Hepatocyte (in vitro differentiated cells): ENCODE measurements at regions not wholly inside any gene's neighbourhood (a gene's known extent, or its start where the extent isn't known, plus 50 kb on each side); places are given as distances from the start of the nearest gene placed in this dataset.

Experiments used
- DNase-seq: peaks from one replicate; pipeline ENCODE4 v3.0.0-alpha.2; 2016; ENCODE audit warnings: low spot score
- H2AFZ ChIP-seq: fragments of 200-600 bp; sonication (generic); 2 replicates; pipeline ENCODE4 v1.6.0; 2016; ENCODE audit warnings: antibody characterized with exemption, mild to moderate bottlenecking
- H3K27ac ChIP-seq: fragments of 200-600 bp; sonication (generic); 2 replicates; pipeline ENCODE4 v1.5.1; 2016; ENCODE audit warnings: mild to moderate bottlenecking
- H3K27me3 ChIP-seq: fragments of 200-600 bp; sonication (generic); 2 replicates; pipeline ENCODE4 v1.6.1; 2016
- H3K36me3 ChIP-seq: fragments of 200-600 bp; sonication (generic); replicated peaks from 2 replicates; pipeline ENCODE4 v1.5.1; 2016; ENCODE audit warnings: low read depth; ENCODE audit not compliant: insufficient read depth
- H3K4me1 ChIP-seq: fragments of 200-600 bp; sonication (generic); 2 replicates; pipeline ENCODE4 v1.5.1; 2016; ENCODE audit warnings: mild to moderate bottlenecking, moderate library complexity; ENCODE audit not compliant: insufficient read depth
- H3K4me2 ChIP-seq: fragments of 200-600 bp; sonication (generic); 2 replicates; pipeline ENCODE4 v1.6.0; 2016
- H3K4me3 ChIP-seq: fragments of 200-600 bp; sonication (generic); 2 replicates; pipeline ENCODE4 v1.5.1; 2016; ENCODE audit warnings: mild to moderate bottlenecking
- H3K79me2 ChIP-seq: fragments of 200-600 bp; sonication (generic); 2 replicates; pipeline ENCODE4 v1.6.0; 2017; ENCODE audit warnings: mild to moderate bottlenecking
- H3K9me2 ChIP-seq: fragments of 200-600 bp; sonication (generic); replicated peaks from 2 replicates; pipeline ENCODE4 v1.6.0; 2017; ENCODE audit warnings: mild to moderate bottlenecking; ENCODE audit not compliant: insufficient read depth
- H3K9me3 ChIP-seq: fragments of 200-600 bp; sonication (generic); 2 replicates; pipeline ENCODE4 v1.5.1; 2016; ENCODE audit warnings: low read depth, mild to moderate bottlenecking
- H4K20me1 ChIP-seq: fragments of 200-600 bp; sonication (generic); 2 replicates; pipeline ENCODE4 v1.6.0; 2016; ENCODE audit warnings: mild to moderate bottlenecking; ENCODE audit not compliant: insufficient read depth, poor library complexity, severe bottlenecking
- EZH2 ChIP-seq: fragments of 200-600 bp; sonication (generic); IDR thresholded peaks from 2 replicates; pipeline ENCODE4 v1.6.1; 2016; ENCODE audit warnings: antibody characterized with exemption, mild to moderate bottlenecking, borderline replicate concordance
- EZH2phosphoT487 ChIP-seq: fragments of 200-600 bp; sonication (generic); IDR thresholded peaks from one replicate; pipeline ENCODE4 v1.6.1; 2018; ENCODE audit warnings: antibody characterized with exemption, mild to moderate bottlenecking, low read depth, moderate library complexity; ENCODE audit not compliant: unreplicated experiment, severe bottlenecking
- WGBS: methylation state at CpG from one replicate; pipeline ENCODE4 v1.1.6; 2016; ENCODE audit warnings: low lambda C conversion rate; ENCODE audit errors: missing lambda C conversion rate; 5-methylcytosine and 5-hydroxymethylcytosine counted together
- TF ChIP-seq, protein P1 (sequence below): fragments of 200-600 bp; sonication (generic); IDR thresholded peaks from 2 replicates; pipeline ENCODE4 v1.5.1; 2016; ENCODE audit warnings: antibody characterized with exemption, mild to moderate bottlenecking; ENCODE audit not compliant: poor library complexity

GRCh38 chr11:134017511-134018430 is 51.1 kb upstream of the JAM3 start:
- Histone ChIP-seq H3K9me2 (no peaks in the 10 kb centered on the region), H2AFZ (no peak overlapping the region), H3K27me3 (peaks cover 38% of the 10 kb centered on the region), H3K4me2 (no peak overlapping the region), H3K9me3 (no peaks in the 10 kb centered on the region), H3K79me2 (no peaks in the 10 kb centered on the region), H3K36me3 (no peaks in the 10 kb centered on the region), H3K4me3 (no peak overlapping the region), H3K4me1 (no peaks in the 10 kb centered on the region), H4K20me1 (no peaks in the 10 kb centered on the region), H3K27ac (no peak overlapping the region)
- 89% methylated on average over 22 of the region's 22 CpGs for WGBS
- TF ChIP-seq, protein P1, sequence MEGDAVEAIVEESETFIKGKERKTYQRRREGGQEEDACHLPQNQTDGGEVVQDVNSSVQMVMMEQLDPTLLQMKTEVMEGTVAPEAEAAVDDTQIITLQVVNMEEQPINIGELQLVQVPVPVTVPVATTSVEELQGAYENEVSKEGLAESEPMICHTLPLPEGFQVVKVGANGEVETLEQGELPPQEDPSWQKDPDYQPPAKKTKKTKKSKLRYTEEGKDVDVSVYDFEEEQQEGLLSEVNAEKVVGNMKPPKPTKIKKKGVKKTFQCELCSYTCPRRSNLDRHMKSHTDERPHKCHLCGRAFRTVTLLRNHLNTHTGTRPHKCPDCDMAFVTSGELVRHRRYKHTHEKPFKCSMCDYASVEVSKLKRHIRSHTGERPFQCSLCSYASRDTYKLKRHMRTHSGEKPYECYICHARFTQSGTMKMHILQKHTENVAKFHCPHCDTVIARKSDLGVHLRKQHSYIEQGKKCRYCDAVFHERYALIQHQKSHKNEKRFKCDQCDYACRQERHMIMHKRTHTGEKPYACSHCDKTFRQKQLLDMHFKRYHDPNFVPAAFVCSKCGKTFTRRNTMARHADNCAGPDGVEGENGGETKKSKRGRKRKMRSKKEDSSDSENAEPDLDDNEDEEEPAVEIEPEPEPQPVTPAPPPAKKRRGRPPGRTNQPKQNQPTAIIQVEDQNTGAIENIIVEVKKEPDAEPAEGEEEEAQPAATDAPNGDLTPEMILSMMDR = no peak
- TF ChIP-seq EZH2phosphoT487 = no peak
- TF ChIP-seq EZH2 = no peak
- DNase-seq = no peak
